HepG2 (cell line): ENCODE measurements at regions not wholly inside any gene's neighbourhood (a gene's known extent, or its start where the extent isn't known, plus 50 kb on each side); places are given as distances from the start of the nearest gene placed in this dataset.

Source experiments
- ATAC-seq: fragments of 200-7000 bp; cut with Tn5 transposase; 3 replicates; pipeline ENCODE4 v1.9.1; 2020; ENCODE audit warnings: mild to moderate bottlenecking, moderate library complexity
- BruUV-seq: library from RNA; stranded (reverse); fragments of 400-500 nt; replicated peaks from 2 replicates; lab custom pipeline; 2021; lab: Mats Ljungman, UMichigan
- CTCF ChIA-PET: fragments of 300-600 bp; formaldehyde crosslinking; extraction: SDS; loops from one replicate; lab custom pipeline; 2021; ENCODE audit warnings: low total read pairs, inconsistent platforms, low intra/inter-chr PET ratio; lab: Yijun Ruan, JAX
- POLR2A ChIA-PET: fragments of 350-600 bp; sonication (Branson Sonifier 250); formaldehyde crosslinking; loops from one replicate; lab custom pipeline; 2020; ENCODE audit warnings: antibody characterized with exemption, inconsistent platforms; lab: Yijun Ruan, JAX
- DNase-seq: peaks from one replicate; pipeline ENCODE4 v3.0.0-alpha.2; 2015; ENCODE audit warnings: low spot score
- FAIRE-seq: peaks from 3 replicates; lab custom pipeline; 2011; peaks lifted over from hg19 to GRCh38; lab: Jason Lieb, UNC
- H2AFZ ChIP-seq: one replicate; pipeline ENCODE4 v1.6.1; 2011; ENCODE audit warnings: low read length, inconsistent platforms
- H3K27ac ChIP-seq: fragments of 300-600 bp; 3 replicates; pipeline ENCODE4 v1.8.0; 2011; ENCODE audit warnings: mixed run types, mild to moderate bottlenecking, mixed read lengths, low read length, inconsistent platforms; ENCODE audit not compliant: insufficient read depth; ENCODE audit errors: extremely low read length
- H3K27me3 ChIP-seq, 2 experiments: fragments of 200-600 bp in 1 of 2; 2 replicates in 1 of 2; 3 replicates in 1 of 2; pipeline versions ENCODE4 v1.6.0 to v1.8.0; 2011; ENCODE audit warnings: low read length in 2 of 2, mild to moderate bottlenecking in 2 of 2, moderate library complexity in 2 of 2, inconsistent platforms in 1 of 2; ENCODE audit not compliant: insufficient read depth in 2 of 2, control insufficient read depth in 1 of 2
- H3K36me3 ChIP-seq, 2 experiments: fragments of 200-600 bp in 1 of 2; replicated peaks in 1 of 2; 2 replicates in 1 of 2; 3 replicates in 1 of 2; pipeline versions ENCODE4 v1.5.1 to v1.8.0; 2011; ENCODE audit warnings: low read length in 2 of 2, inconsistent platforms in 1 of 2; ENCODE audit not compliant: insufficient read depth in 2 of 2, control insufficient read depth in 1 of 2
- H3K4me1 ChIP-seq: 2 replicates; pipeline ENCODE4 v1.5.1; 2012; ENCODE audit warnings: low read length, inconsistent platforms; ENCODE audit not compliant: insufficient read depth
- H3K4me2 ChIP-seq: 2 replicates; pipeline ENCODE4 v1.6.0; 2011; ENCODE audit warnings: low read depth, low read length, inconsistent platforms
- H3K4me3 ChIP-seq, 3 experiments: fragments of 200-600 bp in 1 of 3; sonication (generic), shearing (Covaris generic) in 1 of 3; replicated peaks in 1 of 3; 2 replicates each; pipeline ENCODE4 v1.5.1; 2011 to 2016; ENCODE audit warnings: low read length in 3 of 3, inconsistent platforms in 2 of 3, low read depth in 2 of 3, mild to moderate bottlenecking in 2 of 3, control low read depth in 1 of 3, mixed read lengths in 1 of 3; ENCODE audit not compliant: insufficient read depth in 1 of 3
- H3K79me2 ChIP-seq: one replicate; pipeline ENCODE4 v1.6.1; 2011; ENCODE audit warnings: low read length, inconsistent platforms; ENCODE audit not compliant: insufficient read depth
- H3K9ac ChIP-seq: 2 replicates; pipeline ENCODE4 v1.6.0; 2011; ENCODE audit warnings: mild to moderate bottlenecking, low read depth, low read length, inconsistent platforms; ENCODE audit not compliant: insufficient read depth
- H3K9me3 ChIP-seq: 2 replicates; pipeline ENCODE4 v1.5.1; 2012; ENCODE audit warnings: mild to moderate bottlenecking, low read length
- H4K20me1 ChIP-seq: 2 replicates; pipeline ENCODE4 v1.6.0; 2011; ENCODE audit warnings: inconsistent platforms, mild to moderate bottlenecking, low read length, moderate library complexity; ENCODE audit not compliant: insufficient read depth
- ARNT ChIP-seq: fragments of 450-650 bp; IDR thresholded peaks from 2 replicates; pipeline ENCODE4 v1.6.1; 2017
- ATRX ChIP-seq: sonication (generic); formaldehyde crosslinking; IDR thresholded peaks from 2 replicates; pipeline ENCODE4 v1.4.0; 2020; ENCODE audit warnings: missing genetic modification reagents, borderline replicate concordance
- FOXC1 ChIP-seq: sonication (generic); formaldehyde crosslinking; IDR thresholded peaks from 2 replicates; pipeline ENCODE4 v1.8.0; 2022; ENCODE audit warnings: mild to moderate bottlenecking, missing genetic modification reagents, borderline replicate concordance
- GATAD1 ChIP-seq: IDR thresholded peaks from 2 replicates; pipeline ENCODE4 v1.6.1; 2016; ENCODE audit warnings: missing genetic modification reagents, missing compliant biosample characterization
- HNRNPH1 ChIP-seq: fragments of 200-400 bp; formaldehyde crosslinking; optimal IDR thresholded peaks from 2 replicates; pipeline ENCODE3; 2017; ENCODE audit warnings: mild to moderate bottlenecking, low read depth, low read length
- NR1H2 ChIP-seq: sonication (generic); formaldehyde crosslinking; IDR thresholded peaks from 2 replicates; pipeline ENCODE4 v1.8.1; 2022; ENCODE audit warnings: low read depth, missing genetic modification reagents, borderline replicate concordance
- NR2F2 ChIP-seq: IDR thresholded peaks from 2 replicates; pipeline ENCODE4 v1.6.1; 2012; ENCODE audit warnings: low read depth, inconsistent platforms, borderline replicate concordance
- NRL ChIP-seq: sonication (generic); formaldehyde crosslinking; IDR thresholded peaks from 2 replicates; pipeline ENCODE4 v1.5.0; 2020; ENCODE audit warnings: missing genetic modification reagents, mild to moderate bottlenecking, moderate library complexity, borderline replicate concordance
- RBM22 ChIP-seq: fragments of 200-400 bp; formaldehyde crosslinking; optimal IDR thresholded peaks from 2 replicates; pipeline ENCODE3; 2017; ENCODE audit warnings: mild to moderate bottlenecking, low read length, moderate library complexity
- ZNF317 ChIP-seq: sonication (generic); formaldehyde crosslinking; IDR thresholded peaks from 2 replicates; pipeline ENCODE4 v1.5.0; 2020; ENCODE audit warnings: mild to moderate bottlenecking, missing genetic modification reagents
- ZNF337 ChIP-seq: sonication (generic); formaldehyde crosslinking; IDR thresholded peaks from 2 replicates; pipeline ENCODE4 v1.5.1; 2020; ENCODE audit warnings: missing genetic modification reagents, low read depth, mild to moderate bottlenecking, borderline replicate concordance
- ZNF580 ChIP-seq: IDR thresholded peaks from 2 replicates; pipeline ENCODE4 v1.6.1; 2016; ENCODE audit warnings: low read depth, borderline replicate concordance
- ZNF687 ChIP-seq: sonication (generic); formaldehyde crosslinking; IDR thresholded peaks from 2 replicates; pipeline ENCODE4 v1.5.1; 2020; ENCODE audit warnings: mild to moderate bottlenecking, missing genetic modification reagents, moderate library complexity
- WGBS: methylation state at CpG from one replicate; pipeline ENCODE4 v1.1.6; 2017; ENCODE audit warnings: low lambda C conversion rate; 5-methylcytosine and 5-hydroxymethylcytosine counted together
- in situ Hi-C: cut with HindIII; loops from 2 replicates; pipeline ENCODE4 v1.10.0; 2017; ENCODE audit warnings: low pct_unique_long_range_greater_than_20kb; ENCODE audit not compliant: extremely low pct_ligation_motif_present
- intact Hi-C: fragments of 100-400 bp; cut with micrococcal nuclease; formaldehyde crosslinking; loops from one replicate; pipeline ENCODE4 v1.10.0; 2022; ENCODE audit not compliant: unreplicated experiment
- TF ChIP-seq, protein P1 (sequence below): sonication (generic); formaldehyde crosslinking; IDR thresholded peaks from 2 replicates; pipeline ENCODE4 v1.5.1; 2020; ENCODE audit warnings: missing genetic modification reagents, mild to moderate bottlenecking, borderline replicate concordance

DNA sequence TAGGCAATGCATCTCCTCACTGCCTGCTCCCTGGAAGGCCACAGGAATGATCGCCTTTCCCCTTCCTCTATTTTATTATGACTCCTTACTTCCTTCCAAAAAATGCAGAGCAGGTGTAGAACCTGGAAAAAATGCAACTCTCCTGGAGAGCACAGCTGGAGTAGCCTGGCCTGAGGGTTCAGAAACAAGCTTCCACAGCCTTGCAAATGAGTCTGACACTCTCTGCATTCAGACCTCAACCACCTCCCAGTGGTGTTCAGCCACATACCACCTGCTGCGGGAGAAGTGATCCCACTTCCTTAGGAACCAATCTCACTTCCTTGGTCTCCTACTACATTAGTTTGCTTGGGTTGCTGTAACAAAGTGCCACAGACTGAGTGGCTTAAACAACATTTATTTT is 368.1 kb upstream of the NOCT start:
- TF ChIP-seq, protein P1, sequence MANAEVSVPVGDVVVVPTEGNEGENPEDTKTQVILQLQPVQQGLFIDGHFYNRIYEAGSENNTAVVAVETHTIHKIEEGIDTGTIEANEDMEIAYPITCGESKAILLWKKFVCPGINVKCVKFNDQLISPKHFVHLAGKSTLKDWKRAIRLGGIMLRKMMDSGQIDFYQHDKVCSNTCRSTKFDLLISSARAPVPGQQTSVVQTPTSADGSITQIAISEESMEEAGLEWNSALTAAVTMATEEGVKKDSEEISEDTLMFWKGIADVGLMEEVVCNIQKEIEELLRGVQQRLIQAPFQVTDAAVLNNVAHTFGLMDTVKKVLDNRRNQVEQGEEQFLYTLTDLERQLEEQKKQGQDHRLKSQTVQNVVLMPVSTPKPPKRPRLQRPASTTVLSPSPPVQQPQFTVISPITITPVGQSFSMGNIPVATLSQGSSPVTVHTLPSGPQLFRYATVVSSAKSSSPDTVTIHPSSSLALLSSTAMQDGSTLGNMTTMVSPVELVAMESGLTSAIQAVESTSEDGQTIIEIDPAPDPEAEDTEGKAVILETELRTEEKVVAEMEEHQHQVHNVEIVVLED (CRISPR knock-in tag): no peak
- ChIA-PET CTCF (no interaction called here), POLR2A (no interaction called here)
- no peak overlapping the region for H3K9ac ChIP-seq
- H3K36me3 ChIP-seq: no peaks in the 10 kb centered on the region
- no peak overlapping the region for H3K4me2 ChIP-seq
- FAIRE-seq: no peak
- no peak for ATAC-seq
- WGBS: 0% methylated on average over 2 of the region's 2 CpGs
- intact Hi-C loops: no loop called here
- no peaks in the 10 kb centered on the region for H3K79me2 ChIP-seq
- no peak overlapping the region for H3K27ac ChIP-seq
- no peak for DNase-seq
- in situ Hi-C loops: no loop called here
- H3K4me1 ChIP-seq: no peaks in the 10 kb centered on the region
- no peaks in the 10 kb centered on the region for H4K20me1 ChIP-seq
- no peak overlapping the region for H3K4me3 ChIP-seq
- no peaks in the 10 kb centered on the region for H3K27me3 ChIP-seq
- no peaks in the 10 kb centered on the region for H3K9me3 ChIP-seq
- BruUV-seq: no TSS peak
- H2AFZ ChIP-seq: no peak overlapping the region

DNA sequence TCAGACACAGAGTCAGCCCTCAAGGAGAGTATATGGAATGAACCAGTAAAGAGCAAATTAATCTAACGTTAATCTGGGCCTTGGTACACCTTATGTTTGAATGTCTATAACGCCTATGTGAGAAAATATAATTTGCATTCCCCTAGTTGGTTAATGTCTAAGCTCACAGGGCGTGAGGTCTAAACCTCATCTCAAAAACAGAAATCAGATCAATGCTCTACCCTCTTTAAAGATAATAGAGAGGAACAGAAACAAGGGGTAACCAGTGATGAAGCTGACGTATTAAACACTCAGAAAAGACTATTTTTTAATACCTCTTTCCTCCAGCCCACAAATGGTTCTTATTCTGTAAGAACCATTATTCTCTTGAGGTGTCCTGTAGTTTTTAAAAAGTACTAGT is 369.2 kb upstream of the NOCT start:
- Histone ChIP-seq H3K27ac (no peak overlapping the region), H3K4me3 (no peak overlapping the region), H3K36me3 (no peaks in the 10 kb centered on the region), H3K79me2 (no peaks in the 10 kb centered on the region), H2AFZ (no peak overlapping the region), H3K4me1 (no peaks in the 10 kb centered on the region), H3K27me3 (no peaks in the 10 kb centered on the region), H3K4me2 (no peak overlapping the region), H3K9ac (no peak overlapping the region), H4K20me1 (no peaks in the 10 kb centered on the region), H3K9me3 (no peaks in the 10 kb centered on the region)
- DNase-seq: no peak
- ChIA-PET CTCF (no interaction called here), POLR2A (no interaction called here)
- in situ Hi-C loops: no loop called here
- 2% methylated on average over 4 of the region's 4 CpGs for WGBS
- FAIRE-seq: no peak
- no peak for ATAC-seq
- intact Hi-C loops: no loop called here
- no TSS peak for BruUV-seq
- TF ChIP-seq ZNF317 (CRISPR knock-in tag): no peak
- no peak for TF ChIP-seq ZNF687
- TF ChIP-seq GATAD1 (CRISPR knock-in tag): no peak
- TF ChIP-seq ATRX: no peak
- no peak for TF ChIP-seq NR2F2
- no peak for TF ChIP-seq ARNT
- TF ChIP-seq NR1H2: no peak
- no peak for TF ChIP-seq ZNF337 (CRISPR knock-in tag)
- TF ChIP-seq RBM22: no peak
- no peak for TF ChIP-seq ZNF580 (CRISPR knock-in tag)
- no peak for TF ChIP-seq FOXC1 (CRISPR knock-in tag)
- no peak for TF ChIP-seq HNRNPH1
- no peak for TF ChIP-seq NRL
